NCI-H187 treated with DMSO at 0.1 percent for 48 hours (cell line): ENCODE measurements at regions not wholly inside any gene's neighbourhood (a gene's known extent, or its start where the extent isn't known, plus 50 kb on each side); places are given as distances from the start of the nearest gene placed in this dataset.

Experiments
- DNase-seq: peaks from one replicate; lab custom pipeline; 2025; lab: John Stamatoyannopoulos, UW

GRCh38 chr2:186069676-186070075, 331.1 kb downstream of the FSIP2 start:
- no peak for DNase-seq

GRCh38 chr2:186085226-186085625, 346.6 kb downstream of the FSIP2 start:
- no peak for DNase-seq

GRCh38 chr2:186093174-186093573, 354.6 kb downstream of the FSIP2 start:
- DNase-seq = no peak

GRCh38 chr2:186098821-186099220, 360.2 kb downstream of the FSIP2 start:
- no peak for DNase-seq

- DNase-seq = no peak
Observed at GRCh38 chr2:186099826-186100225, 361.2 kb downstream of the FSIP2 start.

DNA sequence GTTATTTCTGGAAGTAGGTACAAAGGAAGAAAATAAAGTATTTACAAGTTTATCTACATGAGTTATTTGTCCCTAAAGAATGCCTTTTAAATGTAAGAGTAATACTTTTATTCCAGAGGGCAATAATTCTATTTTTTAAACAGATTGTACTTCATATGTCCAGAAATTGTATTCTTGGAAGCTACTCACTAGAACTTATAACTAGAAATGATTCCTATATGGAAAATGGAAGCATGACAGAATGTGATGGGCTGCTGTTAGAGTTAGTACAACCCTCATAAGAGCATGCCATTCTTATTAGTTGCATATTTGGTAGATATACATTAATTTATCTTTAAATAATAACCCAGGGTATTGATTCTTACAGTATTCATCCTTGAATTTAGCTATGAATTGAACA, 362.0 kb downstream of the FSIP2 start:
- no peak for DNase-seq

DNA sequence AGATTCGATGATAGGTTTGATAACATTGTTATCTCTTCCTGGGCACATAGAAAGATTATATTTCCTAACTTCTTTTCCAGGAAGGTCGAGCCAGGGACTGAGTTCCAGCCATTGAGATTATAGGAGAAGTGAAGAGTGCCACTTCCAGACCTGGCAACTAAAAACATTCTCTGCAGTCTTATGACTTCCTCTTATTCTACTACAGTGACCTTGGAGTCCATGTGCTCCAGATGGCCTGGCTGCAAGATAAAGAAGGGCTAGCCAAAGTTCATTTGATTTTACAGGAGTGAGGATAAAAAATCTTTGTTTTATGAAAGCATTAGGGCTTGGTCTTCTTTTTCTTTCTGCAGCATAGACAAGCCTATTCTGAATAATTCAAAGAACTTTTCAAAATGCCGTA, 363.0 kb downstream of the FSIP2 start:
- no peak for DNase-seq

DNA sequence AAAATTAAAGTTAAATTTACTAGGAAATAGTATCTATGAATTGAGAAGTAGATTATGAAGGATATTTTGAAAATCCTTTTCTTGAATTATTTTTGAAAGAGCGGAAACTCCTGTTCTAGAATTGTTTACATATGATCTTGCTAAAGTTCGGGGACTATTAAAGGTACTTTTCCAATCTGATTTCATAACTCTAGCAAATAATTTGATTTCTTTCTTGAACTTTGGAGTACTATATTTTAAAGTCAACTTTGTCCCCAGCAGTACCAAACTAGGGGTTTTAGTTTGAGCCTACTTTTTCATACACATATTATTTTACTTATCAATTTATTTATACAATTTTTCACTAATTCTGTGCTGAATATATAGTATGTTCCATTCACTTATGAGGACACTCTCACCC, 364.7 kb downstream of the FSIP2 start:
- DNase-seq = no peak

DNA sequence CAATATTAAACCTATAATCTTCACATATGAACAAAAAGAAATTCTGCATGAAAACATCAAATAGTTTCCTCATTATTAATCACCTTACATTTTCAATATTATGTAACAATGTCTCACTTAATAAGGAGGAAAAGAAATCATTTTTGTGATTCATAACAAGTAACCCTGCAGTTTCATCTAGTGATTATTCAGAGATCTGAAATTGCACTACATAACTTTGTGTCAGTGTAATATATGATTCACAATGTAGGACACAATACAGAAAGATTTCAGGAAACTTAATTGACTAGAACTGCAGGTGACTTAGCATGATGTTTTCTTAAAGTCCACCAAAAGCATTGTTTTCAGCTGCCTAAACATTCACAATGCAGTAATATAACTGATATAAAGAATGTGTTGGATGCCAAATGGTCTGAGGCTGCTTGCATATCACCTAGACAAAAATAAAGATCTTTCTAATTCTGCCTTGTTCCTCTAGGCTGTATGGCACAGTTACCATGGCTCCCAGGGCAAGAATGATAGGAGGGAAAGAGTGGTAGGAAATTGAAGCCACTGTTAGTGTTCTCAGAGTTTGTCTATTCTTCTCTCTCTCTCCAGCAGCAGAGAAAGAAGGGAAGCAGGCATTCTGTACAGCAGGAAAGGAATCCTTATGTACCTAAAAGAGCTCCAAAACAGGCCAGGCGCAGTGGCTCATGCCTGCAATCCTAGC, 366.6 kb downstream of the FSIP2 start:
- no peak for DNase-seq

DNA sequence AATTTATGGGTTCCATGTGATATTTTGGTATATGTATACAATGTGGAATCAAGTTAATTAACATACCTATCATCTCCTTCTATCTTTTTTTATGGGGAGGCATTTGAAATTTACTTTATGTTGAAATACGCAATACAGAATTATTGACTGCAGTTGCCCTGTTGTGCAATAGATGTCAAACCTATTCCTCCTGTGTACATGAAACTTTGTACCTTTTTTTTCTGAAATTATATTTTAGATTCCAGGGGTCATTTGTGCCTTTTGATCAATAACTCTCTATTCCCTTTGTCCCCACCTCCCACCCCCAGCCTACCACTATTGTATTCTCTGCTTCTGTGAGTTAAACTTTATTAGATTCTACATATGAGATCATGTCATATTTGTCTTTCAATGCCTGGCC, 369.9 kb downstream of the FSIP2 start:
- DNase-seq = no peak

DNA sequence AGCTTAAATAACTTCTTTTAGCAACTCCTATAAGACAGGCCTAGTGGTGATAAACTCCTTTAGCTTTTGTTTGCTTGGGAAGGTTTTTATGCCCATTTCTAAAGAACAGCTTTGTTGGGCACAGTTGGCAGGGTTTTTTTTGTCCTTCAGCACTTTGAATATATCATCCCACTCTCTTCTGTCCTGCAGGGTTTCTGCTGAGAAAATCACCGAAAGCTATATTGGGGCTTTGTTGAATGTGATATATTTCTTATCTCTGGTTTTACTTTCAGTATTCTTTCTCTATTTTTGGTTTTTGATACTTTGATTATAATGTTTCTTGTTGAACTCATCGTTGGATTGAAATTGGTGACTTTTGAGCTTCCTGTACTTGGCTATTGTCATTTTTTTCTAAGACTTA, 372.8 kb upstream of the ZC3H15 start:
- no peak for DNase-seq

DNA sequence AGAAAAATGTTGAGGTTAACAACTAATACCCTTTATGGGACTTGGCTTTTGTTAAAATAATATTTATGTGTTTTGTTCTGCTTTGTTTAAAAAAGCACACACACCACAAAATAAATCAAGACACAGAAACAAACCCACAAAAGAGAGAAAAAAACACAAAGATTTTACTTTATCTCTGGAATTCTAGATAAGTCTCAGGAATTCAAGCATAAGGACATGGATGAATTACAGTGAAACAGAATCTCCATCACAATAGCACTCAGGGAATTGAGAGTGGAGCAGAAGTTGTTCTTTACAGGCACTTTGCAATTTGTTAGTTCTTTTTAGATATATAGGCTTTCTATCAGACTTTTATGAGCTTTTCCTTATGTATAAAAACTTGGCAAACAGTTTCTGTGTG, 360.9 kb upstream of the ZC3H15 start:
- no peak for DNase-seq

DNA sequence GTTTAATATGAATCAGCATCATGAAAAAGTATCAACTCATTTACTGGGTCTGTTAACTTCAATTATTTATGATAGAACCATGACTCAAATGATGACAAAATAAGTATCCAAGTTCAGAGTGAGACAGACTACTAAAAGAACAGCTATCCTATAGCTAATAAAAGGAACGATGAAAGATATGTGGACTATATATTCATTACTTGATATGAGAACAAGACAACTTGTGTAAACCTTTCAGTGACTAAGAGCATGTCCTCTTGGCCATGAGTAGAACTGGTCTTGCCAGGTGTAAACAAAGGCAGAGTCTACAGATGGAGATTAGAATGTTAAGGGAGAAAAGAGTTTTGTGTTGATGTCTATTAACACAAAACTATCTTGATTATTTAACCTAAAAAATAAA, 360.4 kb upstream of the ZC3H15 start:
- DNase-seq = no peak

- no peak for DNase-seq
Observed at GRCh38 chr2:186126181-186126580, 359.9 kb upstream of the ZC3H15 start.

GRCh38 chr2:186129767-186130581, 356.1 kb upstream of the ZC3H15 start:
- no peak for DNase-seq

DNA sequence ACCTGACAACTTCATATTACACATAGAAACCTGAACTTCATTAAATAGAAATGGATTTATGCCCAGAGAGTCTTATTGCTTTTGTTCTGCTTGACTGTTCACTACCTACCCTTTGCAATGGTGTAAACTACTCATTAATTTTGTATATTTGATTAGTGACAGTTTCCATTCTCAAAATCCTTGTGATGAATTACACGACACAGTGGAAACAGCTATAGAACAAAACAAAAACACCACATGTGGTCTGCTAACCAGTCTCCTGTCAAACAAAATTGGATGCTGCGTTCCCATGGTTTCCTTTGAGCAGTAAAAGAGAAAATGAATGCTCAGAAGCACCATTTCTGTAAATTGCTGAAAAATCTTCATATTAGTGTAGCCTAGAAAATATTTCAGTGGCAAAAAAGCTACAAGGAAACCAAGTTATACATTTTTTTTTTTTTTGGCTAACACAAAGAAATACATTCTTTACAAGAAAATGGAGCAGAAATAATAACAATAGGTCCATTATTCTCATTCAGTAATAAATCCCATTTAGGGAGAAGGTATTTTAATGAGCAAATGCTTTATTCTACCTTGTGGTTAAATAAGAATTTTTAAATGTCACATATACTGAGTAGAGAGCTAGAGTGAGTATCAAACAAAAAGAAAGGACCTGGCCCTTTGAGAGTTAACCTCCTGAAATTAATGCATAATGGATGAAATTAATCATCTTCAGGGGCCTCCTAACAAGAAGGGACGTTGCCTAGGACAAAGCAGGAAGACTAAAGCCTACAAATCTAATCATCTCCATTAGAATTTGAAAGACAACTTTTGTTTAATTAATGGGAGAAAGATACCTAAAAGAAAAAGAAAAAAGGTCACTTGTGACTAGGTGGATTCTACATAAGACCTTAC, 355.1 kb upstream of the ZC3H15 start:
- DNase-seq = no peak

DNA sequence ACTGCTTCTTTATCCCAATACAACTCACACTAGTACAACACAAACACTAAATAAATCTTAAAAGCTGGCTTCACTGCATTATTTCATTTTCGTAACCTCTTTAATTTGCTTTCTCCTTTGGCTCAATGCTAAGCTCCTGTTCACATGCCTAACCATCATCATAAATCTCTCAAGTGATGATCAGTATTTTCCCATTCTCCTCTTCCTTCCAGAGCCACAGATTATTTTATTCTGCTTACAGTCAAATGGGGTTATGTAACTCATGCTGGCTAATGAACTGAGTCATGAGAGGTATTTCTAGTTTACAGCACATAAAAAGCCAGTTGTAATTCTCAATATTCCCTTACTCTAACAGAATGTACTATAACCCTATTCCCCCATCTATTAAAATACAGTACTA, 350.4 kb upstream of the ZC3H15 start:
- DNase-seq = no peak

DNA sequence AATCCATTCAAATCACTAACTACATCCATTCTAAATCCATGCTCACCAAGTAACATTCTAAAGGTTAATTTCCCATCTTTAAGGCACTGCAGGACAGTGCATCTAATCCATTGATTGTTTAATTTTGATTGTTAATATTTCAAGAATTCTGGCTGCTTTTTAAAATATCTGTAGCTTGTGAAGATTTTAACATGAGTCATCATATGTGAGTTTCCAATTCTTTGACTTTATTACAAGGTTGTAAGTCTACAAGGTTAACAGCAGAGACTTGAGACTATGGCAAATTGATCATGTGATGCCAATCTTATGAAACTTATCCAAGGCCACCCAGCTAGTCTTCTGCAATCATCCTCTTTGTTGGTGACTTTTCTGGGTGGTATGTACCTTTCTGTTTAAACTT, 349.2 kb upstream of the ZC3H15 start:
- no peak for DNase-seq

DNA sequence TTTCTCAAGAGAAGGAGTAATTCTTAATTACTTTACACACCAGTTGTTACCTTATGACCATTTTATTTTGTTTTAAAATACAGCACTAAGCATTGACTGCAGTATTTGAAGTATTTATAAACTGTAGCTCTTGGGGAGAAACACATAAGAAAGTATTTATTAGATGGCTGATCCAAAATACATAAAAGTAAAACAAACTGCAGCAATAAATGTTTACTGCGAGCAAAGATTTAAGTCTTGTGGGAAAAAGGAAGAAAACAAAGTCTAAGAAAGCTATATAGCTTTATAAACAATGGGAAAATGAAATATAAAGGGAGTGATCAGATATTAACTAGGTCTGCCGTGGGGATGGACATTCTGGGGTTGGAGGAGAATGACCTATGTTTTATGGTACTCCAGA, 347.2 kb upstream of the ZC3H15 start:
- no peak for DNase-seq

GRCh38 chr2:186159101-186159500, 327.0 kb upstream of the ZC3H15 start:
- DNase-seq = no peak

DNA sequence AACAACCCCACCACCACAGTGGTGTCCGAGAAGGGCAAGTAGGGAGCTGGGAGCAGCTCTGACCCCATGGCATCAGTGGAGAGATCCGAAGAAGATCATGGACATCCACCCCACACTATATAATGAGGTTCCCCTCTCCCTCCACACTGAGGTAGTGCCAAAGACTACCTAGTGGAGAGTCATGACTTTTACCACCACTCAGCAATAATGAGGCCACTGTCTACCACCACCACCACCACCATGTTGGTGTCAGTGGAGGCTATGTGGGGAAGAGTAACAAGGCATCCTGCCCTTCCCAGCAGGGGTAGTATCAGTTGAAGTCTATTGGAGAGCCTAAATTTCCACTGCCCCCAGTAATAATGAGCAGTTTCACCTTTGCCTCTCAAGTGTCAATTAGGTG, 321.7 kb upstream of the ZC3H15 start:
- no peak for DNase-seq

GRCh38 chr2:186170693-186171092, 315.4 kb upstream of the ZC3H15 start:
- DNase-seq = no peak

DNA sequence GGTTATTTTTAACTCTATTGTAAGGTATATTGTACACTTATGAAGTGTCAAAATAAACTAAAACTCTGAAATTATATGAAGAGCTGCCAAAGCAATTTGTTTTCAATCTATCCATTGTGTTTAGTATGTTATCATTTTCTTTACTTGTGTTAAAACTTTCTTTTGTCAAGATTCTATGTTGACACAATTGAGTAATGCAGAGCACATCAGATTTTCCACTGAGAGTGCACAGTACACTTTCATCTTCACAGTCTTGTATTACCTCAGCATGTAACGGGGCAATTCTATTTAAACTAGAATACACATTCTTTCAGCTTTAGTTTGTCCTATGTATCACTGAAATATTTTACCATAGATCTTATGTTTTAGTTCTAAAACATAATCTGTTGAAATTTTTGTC, 304.4 kb upstream of the ZC3H15 start:
- DNase-seq = no peak
